CD4-positive, alpha-beta memory T cell (primary cell): ENCODE measurements at regions not wholly inside any gene's neighbourhood (a gene's known extent, or its start where the extent isn't known, plus 50 kb on each side); places are given as distances from the start of the nearest gene placed in this dataset.
"Not testable (repeated sequence)": the region's sequence is repeated elsewhere in the genome, so short reads cannot be mapped to it uniquely, and the experiment has no call there.

ENCODE experiments used
- CTCF ChIA-PET: fragments of 350-600 bp; sonication (Branson Sonifier 250); formaldehyde crosslinking; loops from one replicate; lab custom pipeline; 2021; ENCODE audit warnings: inconsistent platforms; ENCODE audit not compliant: partially characterized antibody; lab: Charles Lee
- POLR2A ChIA-PET: fragments of 350-600 bp; sonication (Branson Sonifier 250); formaldehyde crosslinking; loops from one replicate; lab custom pipeline; 2021; ENCODE audit not compliant: partially characterized antibody; lab: Charles Lee
- DNase-seq, 5 donors: peaks; one replicate each; pipeline versions ENCODE4 v3.0.0 to v3.0.0-alpha.2; 2020 to 2022; ENCODE audit warnings: mixed read lengths in 1 of 5
- H3K27ac ChIP-seq: one replicate; pipeline ENCODE4 v1.7.0; 2013; ENCODE audit warnings: low read depth, low read length
- H3K27me3 ChIP-seq: 2 replicates; pipeline ENCODE4 v1.7.0; 2013; ENCODE audit warnings: mild to moderate bottlenecking, low read length, moderate library complexity; ENCODE audit not compliant: insufficient read depth
- H3K36me3 ChIP-seq: 2 replicates; pipeline ENCODE4 v1.7.0; 2013; ENCODE audit warnings: mild to moderate bottlenecking, low read length, moderate library complexity; ENCODE audit not compliant: insufficient read depth
- H3K4me1 ChIP-seq: 2 replicates; pipeline ENCODE4 v1.7.0; 2013; ENCODE audit warnings: mild to moderate bottlenecking, low read length, moderate library complexity; ENCODE audit not compliant: insufficient read depth
- H3K4me3 ChIP-seq, 2 donors: one replicate each; pipeline ENCODE4 v1.7.0; 2013; ENCODE audit warnings: low read length in 2 of 2, mild to moderate bottlenecking in 1 of 2
- H3K9me3 ChIP-seq, 2 donors: one replicate each; pipeline ENCODE4 v1.7.0; 2013; ENCODE audit warnings: low read length in 2 of 2, control low read depth in 1 of 2; ENCODE audit not compliant: control insufficient read depth in 1 of 2
- H3K27ac Mint-ChIP-seq, 7 donors: one replicate each; pipeline ENCODE4 v1.8.0; 2020 to 2021; ENCODE audit warnings: mixed read lengths in 7 of 7, mild to moderate bottlenecking in 6 of 7, inconsistent platforms in 3 of 7, moderate library complexity in 3 of 7
- H3K27me3 Mint-ChIP-seq, 2 donors: one replicate each; pipeline ENCODE4 v1.8.0; 2020 to 2021; ENCODE audit warnings: mixed read lengths in 2 of 2
- H3K36me3 Mint-ChIP-seq, 2 donors: one replicate each; pipeline ENCODE4 v1.8.0; 2020 to 2021; ENCODE audit warnings: mixed read lengths in 2 of 2, inconsistent platforms in 1 of 2, mild to moderate bottlenecking in 1 of 2
- H3K4me1 Mint-ChIP-seq, 4 donors: one replicate each; pipeline ENCODE4 v1.8.0; 2020 to 2021; ENCODE audit warnings: mixed read lengths in 4 of 4, mild to moderate bottlenecking in 1 of 4
- H3K4me3 Mint-ChIP-seq, 8 donors: one replicate each; pipeline ENCODE4 v1.8.0; 2020 to 2021; ENCODE audit warnings: mixed read lengths in 8 of 8, mild to moderate bottlenecking in 7 of 8, moderate library complexity in 6 of 8, inconsistent platforms in 3 of 8
- H3K9me3 Mint-ChIP-seq, 8 donors: one replicate each; pipeline ENCODE4 v1.8.0; 2020 to 2021; ENCODE audit warnings: mixed read lengths in 8 of 8, mild to moderate bottlenecking in 5 of 8, inconsistent platforms in 3 of 8, moderate library complexity in 1 of 8
- intact Hi-C: fragments of 100-400 bp; cut with micrococcal nuclease; formaldehyde crosslinking; loops from one replicate; pipeline ENCODE4 v1.15.1; 2023

GRCh38 chr14:43789458-43789857, 717.6 kb downstream of the FSCB start:
- no peak for DNase-seq
- H3K27ac ChIP-seq, result no peak overlapping the region
- Mint-ChIP-seq H3K36me3 (no peaks in the 10 kb centered on the region), H3K4me1 (no peaks in the 10 kb centered on the region), H3K27me3 (no peaks in the 10 kb centered on the region), H3K9me3 (peaks cover 0 to 23% (median 5%) of the 10 kb centered on the region in 8 donors), H3K4me3 (no peak overlapping the region), H3K27ac (no peak overlapping the region)
- POLR2A ChIA-PET, result no interaction called here
- intact Hi-C loops, result no loop called here
- H3K9me3 ChIP-seq, result no peaks in the 10 kb centered on the region
- CTCF ChIA-PET, result no interaction called here
- H3K4me1 ChIP-seq, result no peaks in the 10 kb centered on the region
- no peak overlapping the region for H3K4me3 ChIP-seq
- no peaks in the 10 kb centered on the region for H3K27me3 ChIP-seq
- no peaks in the 10 kb centered on the region for H3K36me3 ChIP-seq

GRCh38 chr14:43786066-43786762, 720.9 kb downstream of the FSCB start:
- ChIA-PET CTCF (interaction anchor here (1.3 kb wide), 1 partner anchor 17 kb away, joined by 3 read pairs; no protein-coding TSS in a partner anchor), POLR2A (no interaction called here)
- peak in 1 of 5 donors; percentile 10 for DNase-seq
- no peaks in the 10 kb centered on the region for H3K27me3 ChIP-seq
- intact Hi-C loops, result no loop called here
- H3K4me3 ChIP-seq, result no peak overlapping the region
- Mint-ChIP-seq H3K9me3 (peaks cover 0 to 18% (median 4%) of the 10 kb centered on the region in 8 donors), H3K27me3 (no peaks in the 10 kb centered on the region), H3K36me3 (no peaks in the 10 kb centered on the region), H3K4me3 (no peak overlapping the region), H3K27ac (no peak overlapping the region), H3K4me1 (no peaks in the 10 kb centered on the region)
- H3K9me3 ChIP-seq, result no peaks in the 10 kb centered on the region
- H3K4me1 ChIP-seq, result no peaks in the 10 kb centered on the region
- no peak overlapping the region for H3K27ac ChIP-seq
- H3K36me3 ChIP-seq, result no peaks in the 10 kb centered on the region

- H3K36me3 ChIP-seq, H3K36me3 Mint-ChIP-seq, intact Hi-C loops, DNase-seq, H3K4me3 ChIP-seq, H3K4me1 Mint-ChIP-seq, POLR2A ChIA-PET, H3K27me3 Mint-ChIP-seq, CTCF ChIA-PET, H3K4me3 Mint-ChIP-seq, H3K27ac Mint-ChIP-seq, H3K27me3 ChIP-seq, H3K9me3 ChIP-seq, H3K27ac ChIP-seq, H3K4me1 ChIP-seq: not testable (repeated sequence)
- H3K9me3 Mint-ChIP-seq, result peaks cover 0 to 25% (median 7%) of the 10 kb centered on the region in 8 donors
These were observed 722.7 kb downstream of the FSCB start for GRCh38 chr14:43784432-43784831.

GRCh38 chr14:43778937-43779639, 728.0 kb downstream of the FSCB start:
- peaks cover 5 to 35% (median 11%) of the 10 kb centered on the region in 8 donors for H3K9me3 Mint-ChIP-seq
- H3K27me3 Mint-ChIP-seq, result no peaks in the 10 kb centered on the region
- DNase-seq, result no peak
- H3K27ac Mint-ChIP-seq, result no peak overlapping the region
- H3K36me3 ChIP-seq, result no peaks in the 10 kb centered on the region
- intact Hi-C loops, result no loop called here
- H3K4me3 ChIP-seq, result no peak overlapping the region
- POLR2A ChIA-PET, result no interaction called here
- H3K9me3 ChIP-seq, result no peaks in the 10 kb centered on the region
- CTCF ChIA-PET, result no interaction called here
- H3K4me1 ChIP-seq, result no peaks in the 10 kb centered on the region
- no peak overlapping the region for H3K27ac ChIP-seq
- no peak overlapping the region for H3K4me3 Mint-ChIP-seq
- H3K4me1 Mint-ChIP-seq, result no peaks in the 10 kb centered on the region
- H3K27me3 ChIP-seq, result no peaks in the 10 kb centered on the region
- H3K36me3 Mint-ChIP-seq, result no peaks in the 10 kb centered on the region

GRCh38 chr14:43778570-43778936, 728.5 kb downstream of the FSCB start:
- Histone ChIP-seq H3K27ac (no peak overlapping the region), H3K27me3 (no peaks in the 10 kb centered on the region), H3K36me3 (no peaks in the 10 kb centered on the region), H3K9me3 (no peaks in the 10 kb centered on the region), H3K4me3 (no peak overlapping the region), H3K4me1 (no peaks in the 10 kb centered on the region)
- no peak overlapping the region for H3K4me3 Mint-ChIP-seq
- H3K27me3 Mint-ChIP-seq, result no peaks in the 10 kb centered on the region
- intact Hi-C loops, result no loop called here
- DNase-seq, result no peak
- H3K36me3 Mint-ChIP-seq, result no peaks in the 10 kb centered on the region
- CTCF ChIA-PET, result no interaction called here
- POLR2A ChIA-PET, result no interaction called here
- H3K27ac Mint-ChIP-seq, result no peak overlapping the region
- no peaks in the 10 kb centered on the region for H3K4me1 Mint-ChIP-seq
- H3K9me3 Mint-ChIP-seq, result peaks cover 5 to 32% (median 11%) of the 10 kb centered on the region in 8 donors

GRCh38 chr14:43765474-43765873, 741.6 kb downstream of the FSCB start:
- no peak overlapping the region for H3K4me3 ChIP-seq
- CTCF ChIA-PET, result no interaction called here
- H3K4me1 Mint-ChIP-seq, result no peaks in the 10 kb centered on the region

GRCh38 chr14:43764433-43764832, 742.6 kb downstream of the FSCB start:
- H3K4me1 Mint-ChIP-seq, result no peaks in the 10 kb centered on the region
- H3K27ac Mint-ChIP-seq, result no peak overlapping the region
- Histone ChIP-seq H3K36me3 (no peaks in the 10 kb centered on the region), H3K9me3 (no peaks in the 10 kb centered on the region), H3K27ac (no peak overlapping the region), H3K4me1 (no peaks in the 10 kb centered on the region), H3K27me3 (no peaks in the 10 kb centered on the region), H3K4me3 (no peak overlapping the region)
- no peak overlapping the region for H3K4me3 Mint-ChIP-seq
- H3K9me3 Mint-ChIP-seq, result peaks cover 0 to 8% (median 4%) of the 10 kb centered on the region in 8 donors
- POLR2A ChIA-PET, result no interaction called here
- no peaks in the 10 kb centered on the region for H3K36me3 Mint-ChIP-seq
- no peak for DNase-seq
- intact Hi-C loops, result no loop called here
- no peaks in the 10 kb centered on the region for H3K27me3 Mint-ChIP-seq
- CTCF ChIA-PET, result no interaction called here

More at GRCh38 chr14:43765474-43765873, 741.6 kb downstream of the FSCB start:
- H3K27me3 ChIP-seq, result no peaks in the 10 kb centered on the region
- no peaks in the 10 kb centered on the region for H3K4me1 ChIP-seq
- intact Hi-C loops, result no loop called here
- Mint-ChIP-seq H3K27ac (no peak overlapping the region), H3K4me3 (no peak overlapping the region), H3K36me3 (no peaks in the 10 kb centered on the region), H3K9me3 (peaks cover 0 to 9% (median 5%) of the 10 kb centered on the region in 8 donors), H3K27me3 (no peaks in the 10 kb centered on the region)
- DNase-seq, result no peak
- POLR2A ChIA-PET, result no interaction called here
- H3K27ac ChIP-seq, result no peak overlapping the region
- H3K36me3 ChIP-seq, result no peaks in the 10 kb centered on the region
- no peaks in the 10 kb centered on the region for H3K9me3 ChIP-seq
